Stimulated activated CD8-positive, alpha-beta memory T cell treated with anti-CD3 and anti-CD28 coated beads, Interleukin-4, amount 100 ng/mL, for 24 hours (primary cell): ENCODE measurements at regions not wholly inside any gene's neighbourhood (a gene's known extent, or its start where the extent isn't known, plus 50 kb on each side); places are given as distances from the start of the nearest gene placed in this dataset.

Experiments
- DNase-seq: peaks from one replicate; pipeline ENCODE4 v3.0.0-alpha.2; 2020; ENCODE audit warnings: low read depth

GRCh38 chr4:11485926-11486325 is 57.2 kb upstream of the HS3ST1 start:
- no peak for DNase-seq

DNA sequence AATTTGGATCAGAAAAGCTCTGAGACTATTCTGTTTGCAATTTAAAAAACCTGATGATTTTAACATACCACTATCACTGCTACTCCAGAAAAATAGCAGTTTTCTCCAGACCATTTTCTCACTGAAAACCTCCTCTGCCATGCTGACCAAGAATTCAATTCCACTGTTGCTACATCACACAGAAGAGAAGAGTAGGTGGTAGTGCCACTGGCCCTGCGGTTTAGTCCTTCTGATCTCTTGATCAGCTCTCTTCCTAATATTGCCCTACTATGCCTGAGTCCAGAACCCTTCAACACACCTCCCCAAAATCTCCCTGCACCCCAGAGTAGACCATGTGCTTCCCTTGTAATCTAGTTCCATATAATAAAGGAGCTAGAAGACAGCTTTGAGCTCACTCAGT is 55.8 kb upstream of the HS3ST1 start:
- DNase-seq, result no peak

DNA sequence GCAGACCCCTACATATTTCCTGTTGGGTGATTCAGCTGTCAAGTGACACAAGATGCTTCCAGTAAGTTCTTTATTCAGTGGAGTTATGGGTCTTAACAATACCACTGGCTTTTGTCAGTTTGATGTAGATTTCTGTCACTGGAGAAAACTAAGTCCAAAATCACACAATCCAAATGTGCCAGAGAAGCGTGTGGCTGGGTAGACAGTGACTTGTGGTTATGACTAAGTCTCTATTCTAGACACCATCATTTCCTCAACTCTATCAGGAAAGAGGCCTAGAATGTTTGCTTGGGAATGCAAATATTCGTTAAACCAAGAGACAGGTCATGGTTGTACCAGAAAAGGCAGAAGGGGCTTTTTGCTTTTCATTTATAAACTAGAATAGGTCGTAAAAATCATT is 54.4 kb upstream of the HS3ST1 start:
- DNase-seq, result no peak

- no peak for DNase-seq
These were observed 52.0 kb upstream of the HS3ST1 start for GRCh38 chr4:11480683-11481082.
